NT2/D1 (cell line): ENCODE measurements at regions not wholly inside any gene's neighbourhood (a gene's known extent, or its start where the extent isn't known, plus 50 kb on each side); places are given as distances from the start of the nearest gene placed in this dataset.

ENCODE experiments used
- DNase-seq: peaks from one replicate; pipeline ENCODE4 v3.0.0-alpha.2; 2011; ENCODE audit warnings: low read depth, low spot score
- H3K27me3 ChIP-seq: 2 replicates; pipeline ENCODE4 v1.6.0; 2011; ENCODE audit warnings: mild to moderate bottlenecking; ENCODE audit not compliant: insufficient read length, insufficient read depth
- H3K36me3 ChIP-seq: 2 replicates; pipeline ENCODE4 v1.6.1; 2011; ENCODE audit warnings: mild to moderate bottlenecking, low read length, mixed read lengths; ENCODE audit not compliant: insufficient read depth, insufficient read length
- H3K4me1 ChIP-seq: 2 replicates; pipeline ENCODE4 v1.5.1; 2011; ENCODE audit not compliant: insufficient read depth, insufficient read length
- H3K4me3 ChIP-seq: 2 replicates; pipeline ENCODE4 v1.5.1; 2011; ENCODE audit warnings: low read depth; ENCODE audit not compliant: insufficient read length
- H3K9ac ChIP-seq: 2 replicates; pipeline ENCODE4 v1.6.0; 2011; ENCODE audit warnings: low read depth; ENCODE audit not compliant: insufficient read length
- H3K9me3 ChIP-seq: 2 replicates; pipeline ENCODE4 v1.5.1; 2011; ENCODE audit warnings: mild to moderate bottlenecking, low read length; ENCODE audit not compliant: insufficient read depth
- SUZ12 ChIP-seq: IDR thresholded peaks from 2 replicates; pipeline ENCODE4 v1.6.1; 2011; ENCODE audit not compliant: insufficient read length, insufficient read depth; ENCODE audit errors: extremely low read depth
- YY1 ChIP-seq: IDR thresholded peaks from 2 replicates; pipeline ENCODE4 v1.6.1; 2011; ENCODE audit not compliant: insufficient read length, insufficient read depth
- ZNF274 ChIP-seq: IDR thresholded peaks from 2 replicates; pipeline ENCODE4 v1.6.1; 2011; ENCODE audit warnings: mild to moderate bottlenecking, low read depth, low read length

GRCh38 chr5:98458726-98459125 lies 314.7 kb upstream of the RGMB start:
- H3K36me3 ChIP-seq, result no peaks in the 10 kb centered on the region
- H3K9me3 ChIP-seq, result no peaks in the 10 kb centered on the region
- no peaks in the 10 kb centered on the region for H3K27me3 ChIP-seq
- no peak overlapping the region for H3K9ac ChIP-seq
- no peak overlapping the region for H3K4me3 ChIP-seq
- TF ChIP-seq YY1 (no peak), ZNF274 (no peak), SUZ12 (no peak)
- H3K4me1 ChIP-seq, result no peaks in the 10 kb centered on the region
- no peak for DNase-seq

- TF ChIP-seq SUZ12 (no peak), ZNF274 (no peak), YY1 (no peak)
- no peak for DNase-seq
- no peak overlapping the region for H3K4me3 ChIP-seq
- H3K4me1 ChIP-seq, result no peaks in the 10 kb centered on the region
- no peaks in the 10 kb centered on the region for H3K9me3 ChIP-seq
- H3K36me3 ChIP-seq, result no peaks in the 10 kb centered on the region
- no peak overlapping the region for H3K9ac ChIP-seq
- no peaks in the 10 kb centered on the region for H3K27me3 ChIP-seq
Observed at GRCh38 chr5:98460536-98460935, 312.9 kb upstream of the RGMB start.

- DNase-seq, result no peak
- H3K4me1 ChIP-seq, result no peaks in the 10 kb centered on the region
- H3K36me3 ChIP-seq, result no peaks in the 10 kb centered on the region
- H3K27me3 ChIP-seq, result no peaks in the 10 kb centered on the region
- TF ChIP-seq ZNF274 (no peak), SUZ12 (no peak), YY1 (no peak)
- H3K9me3 ChIP-seq, result no peaks in the 10 kb centered on the region
- no peak overlapping the region for H3K9ac ChIP-seq
- no peak overlapping the region for H3K4me3 ChIP-seq
Observed at GRCh38 chr5:98461485-98461884, 312.0 kb upstream of the RGMB start.

GRCh38 chr5:98463222-98463621 lies 310.2 kb upstream of the RGMB start:
- no peak for TF ChIP-seq ZNF274
- TF ChIP-seq YY1, result no peak
- TF ChIP-seq SUZ12, result no peak
- no peaks in the 10 kb centered on the region for H3K9me3 ChIP-seq
- no peak for DNase-seq
- H3K36me3 ChIP-seq, result no peaks in the 10 kb centered on the region
- no peak overlapping the region for H3K4me3 ChIP-seq
- no peaks in the 10 kb centered on the region for H3K27me3 ChIP-seq
- H3K4me1 ChIP-seq, result no peaks in the 10 kb centered on the region
- H3K9ac ChIP-seq, result no peak overlapping the region

DNA sequence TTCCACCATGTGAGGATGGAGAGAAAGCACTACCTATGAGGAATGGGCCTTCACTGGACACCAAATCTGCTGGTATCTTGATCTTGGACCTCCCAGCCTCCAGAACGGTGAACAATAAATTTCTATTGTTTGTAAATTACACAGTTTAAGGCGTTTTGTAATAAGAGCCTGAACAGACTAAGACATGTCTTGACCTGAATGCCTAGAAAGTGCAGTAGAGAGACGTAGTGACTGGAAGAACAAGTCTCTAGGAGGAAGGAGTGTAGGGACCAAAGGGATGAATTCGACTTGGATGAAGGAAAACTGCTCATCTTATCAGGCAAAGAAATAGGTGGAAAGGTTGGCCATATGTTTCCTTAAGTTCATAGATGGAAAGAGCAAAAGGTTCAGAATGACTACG lies 309.8 kb upstream of the RGMB start:
- Histone ChIP-seq H3K9me3 (no peaks in the 10 kb centered on the region), H3K27me3 (no peaks in the 10 kb centered on the region), H3K9ac (no peak overlapping the region), H3K4me3 (no peak overlapping the region), H3K36me3 (no peaks in the 10 kb centered on the region), H3K4me1 (no peaks in the 10 kb centered on the region)
- DNase-seq, result no peak
- TF ChIP-seq YY1 (no peak), ZNF274 (no peak), SUZ12 (no peak)

DNA sequence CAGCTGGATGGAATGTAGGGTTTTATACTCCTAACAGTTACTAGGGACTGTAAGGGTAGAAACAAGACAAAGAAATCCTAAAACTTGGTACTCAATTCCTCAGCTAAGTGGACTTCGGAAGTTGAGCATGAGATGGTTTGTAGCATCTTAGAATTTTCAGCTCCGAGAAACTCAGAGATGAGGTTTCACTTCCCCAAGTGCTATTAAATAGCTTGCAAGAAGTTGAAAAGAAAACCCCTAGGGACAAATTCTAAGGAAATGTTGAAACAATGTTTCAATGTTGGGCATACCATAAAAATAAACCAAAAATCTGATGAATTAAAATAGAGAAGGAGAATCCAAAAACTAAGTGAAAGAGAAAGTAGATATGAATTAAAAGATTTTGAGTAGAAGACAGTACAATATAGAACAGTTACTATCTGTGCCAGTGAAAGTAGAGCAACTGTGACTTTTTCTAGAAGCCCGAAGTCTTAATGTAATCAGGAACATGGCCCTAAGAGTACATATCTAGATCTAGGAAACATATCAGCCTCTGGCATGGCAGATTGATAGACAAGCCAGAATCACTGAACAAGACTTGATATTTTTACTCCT lies 308.6 kb upstream of the RGMB start:
- TF ChIP-seq YY1 (no peak), ZNF274 (no peak), SUZ12 (no peak)
- no peaks in the 10 kb centered on the region for H3K36me3 ChIP-seq

GRCh38 chr5:98468188-98468869 lies 305.1 kb upstream of the RGMB start:
- Histone ChIP-seq H3K9ac (no peak overlapping the region), H3K9me3 (no peaks in the 10 kb centered on the region), H3K36me3 (no peaks in the 10 kb centered on the region), H3K27me3 (no peaks in the 10 kb centered on the region), H3K4me1 (no peaks in the 10 kb centered on the region), H3K4me3 (no peak overlapping the region)
- TF ChIP-seq ZNF274, result no peak
- TF ChIP-seq YY1, result no peak
- no peak for TF ChIP-seq SUZ12
- DNase-seq, result no peak

More for the DNA sequence above, 308.6 kb upstream of the RGMB start:
- DNase-seq, result no peak
- Histone ChIP-seq H3K27me3 (no peaks in the 10 kb centered on the region), H3K9ac (no peak overlapping the region), H3K9me3 (no peaks in the 10 kb centered on the region), H3K4me3 (no peak overlapping the region), H3K4me1 (no peaks in the 10 kb centered on the region)
